Fibroblast of mammary gland (primary cell): ENCODE measurements at regions not wholly inside any gene's neighbourhood (a gene's known extent, or its start where the extent isn't known, plus 50 kb on each side); places are given as distances from the start of the nearest gene placed in this dataset.

Source experiments
- DNase-seq: peaks from one replicate; pipeline ENCODE4 v3.0.0-alpha.2; 2010; ENCODE audit warnings: low read depth
- H3K4me3 ChIP-seq: 2 replicates; pipeline ENCODE4 v1.5.1; 2011; ENCODE audit warnings: low read depth, mild to moderate bottlenecking, low read length, moderate library complexity; ENCODE audit not compliant: control insufficient read depth
- CTCF ChIP-seq: conservative IDR thresholded peaks from 2 replicates; pipeline ENCODE4 v1.5.1; 2011; ENCODE audit warnings: low read depth, low read length, inconsistent platforms; ENCODE audit not compliant: control insufficient read depth, insufficient read depth

GRCh38 chr2:236852100-236852976, 233.4 kb upstream of the COPS8 start:
- no peak overlapping the region for H3K4me3 ChIP-seq
- no peak for DNase-seq
- TF ChIP-seq CTCF: no peak

GRCh38 chr2:236852977-236853374, 232.7 kb upstream of the COPS8 start:
- TF ChIP-seq CTCF: no peak
- no peak for DNase-seq
- H3K4me3 ChIP-seq: no peak overlapping the region

- TF ChIP-seq CTCF: no peak
Measured at GRCh38 chr2:236853585-236854051, 232.1 kb upstream of the COPS8 start.

GRCh38 chr2:236855176-236855865, 230.4 kb upstream of the COPS8 start:
- no peak for TF ChIP-seq CTCF
- no peak overlapping the region for H3K4me3 ChIP-seq
- no peak for DNase-seq

More at GRCh38 chr2:236853585-236854051, 232.1 kb upstream of the COPS8 start:
- DNase-seq: no peak
- H3K4me3 ChIP-seq: no peak overlapping the region

DNA sequence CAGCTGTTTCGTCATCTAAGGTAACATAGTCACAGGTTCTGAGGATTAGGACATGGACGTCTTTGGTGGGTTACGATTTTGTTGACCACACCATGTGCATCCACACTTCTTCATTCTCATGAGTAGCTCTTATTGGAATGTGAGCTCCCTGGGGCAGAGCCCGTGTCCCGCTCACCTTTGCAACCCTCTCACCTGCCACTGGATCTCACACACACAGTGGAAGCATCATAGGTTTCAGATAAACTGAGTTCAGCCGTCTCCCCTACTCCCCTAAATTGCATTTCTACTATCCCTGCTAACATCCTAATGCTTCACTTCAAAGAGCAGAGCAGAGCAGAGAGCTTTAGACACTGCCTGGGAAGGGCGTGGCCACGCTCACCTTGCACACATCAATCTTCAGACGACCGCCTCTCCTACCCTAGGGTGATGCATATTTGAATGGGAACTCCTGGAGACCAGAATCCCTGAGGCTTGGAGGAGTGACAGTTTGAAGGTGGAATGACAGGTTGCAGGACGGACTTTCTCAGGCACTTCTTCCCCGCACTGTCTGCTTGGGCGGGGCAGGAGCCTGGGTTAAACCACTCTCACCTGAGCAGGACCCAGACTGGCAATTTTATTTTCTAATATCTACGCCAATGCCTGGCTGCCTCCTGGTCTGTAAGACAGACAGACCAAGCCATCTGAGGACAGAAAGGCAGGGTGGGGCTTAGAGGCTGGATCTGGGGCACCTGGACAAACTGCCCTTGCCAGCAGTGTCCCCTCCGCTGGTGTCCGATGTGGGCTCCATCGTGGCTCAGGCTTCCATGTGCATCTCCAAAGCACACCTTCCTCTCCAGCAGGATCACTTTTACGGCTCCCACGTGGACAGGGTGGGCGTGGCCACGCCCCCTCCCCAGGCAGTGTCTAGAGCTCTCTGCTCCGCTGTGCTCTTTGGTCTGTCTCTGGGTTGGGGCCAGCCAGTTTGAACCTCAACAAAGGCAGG, 229.5 kb upstream of the COPS8 start:
- no peak for DNase-seq
- TF ChIP-seq CTCF: no peak
- no peak overlapping the region for H3K4me3 ChIP-seq

DNA sequence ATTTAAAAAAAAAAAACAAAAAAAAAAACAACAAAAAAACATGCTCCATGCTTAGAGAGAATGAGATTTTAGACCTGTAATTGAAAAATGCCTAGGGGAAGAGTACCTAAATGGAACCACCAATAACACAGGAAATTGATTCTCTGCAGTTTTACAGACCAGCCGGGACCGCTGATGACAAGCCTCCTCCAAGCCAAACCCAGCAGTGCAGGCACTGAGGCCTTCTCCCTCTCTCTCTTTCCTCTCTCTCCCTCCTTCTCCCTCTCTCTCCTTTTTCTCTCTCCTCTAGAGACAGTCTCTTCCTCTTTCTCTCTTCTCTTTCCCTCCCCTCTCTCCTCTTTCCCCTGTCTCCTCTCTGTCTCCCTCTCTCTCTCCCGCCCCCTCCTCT, 228.8 kb upstream of the COPS8 start:
- H3K4me3 ChIP-seq: no peak overlapping the region
- DNase-seq: no peak
- no peak for TF ChIP-seq CTCF
